ENCODE measurements at regions not wholly inside any gene's neighbourhood (a gene's known extent, or its start where the extent isn't known, plus 50 kb on each side); places are given as distances from the start of the nearest gene placed in this dataset.

DNA sequence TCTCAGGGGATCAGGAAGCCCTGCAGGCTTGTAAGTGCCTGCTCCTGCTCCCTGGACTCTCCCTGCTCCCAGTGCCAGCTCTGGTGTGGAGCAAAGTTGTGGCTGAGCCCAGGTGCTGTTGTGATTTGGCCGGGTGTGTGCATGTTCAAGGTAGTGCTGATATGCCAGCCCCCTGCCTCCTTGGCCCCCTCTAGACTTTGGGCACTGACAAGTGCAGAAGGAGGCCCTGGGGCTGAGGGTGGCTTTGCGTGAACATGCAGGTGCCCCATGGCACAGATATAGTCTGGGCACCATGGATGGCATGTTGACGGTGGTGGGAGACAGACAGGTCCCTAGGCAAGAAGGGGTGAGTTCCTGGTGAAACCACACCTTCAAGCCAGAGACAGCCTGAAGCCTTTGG lies 441.6 kb upstream of the CDH8 start:
- Histone ChIP-seq H2BK12ac (ENCODE audit: low read length) (no peak overlapping the region), H3K36me3 (replicated peaks in 1 of 2; ENCODE audit: control insufficient read depth in 2 of 2, insufficient read depth in 2 of 2, low read length in 2 of 2) (no peaks in the 10 kb centered on the region), H2BK120ac (ENCODE audit: low read depth, low read length) (no peak overlapping the region), H3K18ac (ENCODE audit: low read length) (no peak overlapping the region), H3K27me3 (ENCODE audit: control insufficient read depth in 3 of 3, insufficient read depth in 3 of 3, low read depth in 1 of 3, low read length in 3 of 3) (no peaks in the 10 kb centered on the region), H3K9me3 (replicated peaks in 1 of 2; ENCODE audit: control insufficient read depth in 2 of 2, insufficient read depth in 1 of 2, low read depth in 1 of 2, low read length in 2 of 2) (peaks cover 0 to 12% of the 10 kb centered on the region in 2 donors), H2BK15ac (ENCODE audit: low read length) (no peak overlapping the region), H3K79me1 (ENCODE audit: low read depth, low read length) (no peaks in the 10 kb centered on the region), H2AFZ (ENCODE audit: low read length) (no peak overlapping the region), H2AK5ac (ENCODE audit: low read depth, low read length) (no peak overlapping the region), H3K4me3 (ENCODE audit: low read length in 2 of 2) (no peak overlapping the region), H3K4me2 (ENCODE audit: insufficient read depth, low read length, poor library complexity, severe bottlenecking) (no peak overlapping the region), H3K23ac (ENCODE audit: low read depth, low read length, poor library complexity) (no peak overlapping the region), H4K91ac (ENCODE audit: low read depth, low read length, poor library complexity) (no peak overlapping the region), H2BK5ac (ENCODE audit: low read length) (peak overlapping the region; percentile 77), H3K27ac (replicated peaks; ENCODE audit: low read length) (no peak overlapping the region), H3K4ac (ENCODE audit: low read length) (no peak overlapping the region), H4K8ac (ENCODE audit: low read depth, low read length) (no peak overlapping the region), H3K9ac (ENCODE audit: low read depth, low read length, poor library complexity) (no peak overlapping the region), H3K4me1 (ENCODE audit: control insufficient read depth in 2 of 2, insufficient read depth in 1 of 2, low read depth in 1 of 2, low read length in 2 of 2) (no peaks in the 10 kb centered on the region), H3K14ac (ENCODE audit: low read length) (peak overlapping the region; percentile 95)
- no CpG with 5 or more reads among the region's 3 CpGs for WGBS, 2 donors (ENCODE audit: extremely low coverage in 2 of 2, insufficient read length in 2 of 2, insufficient replicate concordance in 1 of 2)
- DNase-seq (ENCODE audit: low spot score): no peak

DNA sequence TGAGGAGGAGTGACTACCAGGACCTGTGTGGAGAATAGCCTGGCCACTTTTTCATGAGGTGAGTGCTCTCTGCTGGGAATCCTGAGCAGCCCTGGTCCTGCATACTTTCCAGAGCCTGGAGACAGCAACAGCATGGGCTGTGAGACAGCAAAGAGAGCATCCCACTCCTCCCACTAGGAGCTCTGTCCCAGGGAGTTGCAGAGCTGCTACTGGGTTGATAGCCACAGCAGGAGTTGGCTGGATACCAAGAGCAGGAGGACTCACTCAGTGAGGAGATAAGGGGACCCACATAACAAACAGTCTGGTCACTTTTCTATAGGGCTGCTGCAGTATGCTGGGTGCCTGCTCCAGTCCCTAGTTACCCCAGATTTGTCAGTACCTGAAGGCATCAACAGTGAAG lies 439.3 kb upstream of the CDH8 start:
- Histone ChIP-seq H2BK120ac (ENCODE audit: low read depth, low read length) (no peak overlapping the region), H3K14ac (ENCODE audit: low read length) (no peak overlapping the region), H3K9me3 (replicated peaks in 1 of 2; ENCODE audit: control insufficient read depth in 2 of 2, insufficient read depth in 1 of 2, low read depth in 1 of 2, low read length in 2 of 2) (peaks cover 0 to 14% of the 10 kb centered on the region in 2 donors), H3K9ac (ENCODE audit: low read depth, low read length, poor library complexity) (no peak overlapping the region), H2BK12ac (ENCODE audit: low read length) (no peak overlapping the region), H3K79me1 (ENCODE audit: low read depth, low read length) (no peaks in the 10 kb centered on the region), H2BK5ac (ENCODE audit: low read length) (no peak overlapping the region), H3K27me3 (ENCODE audit: control insufficient read depth in 3 of 3, insufficient read depth in 3 of 3, low read depth in 1 of 3, low read length in 3 of 3) (no peaks in the 10 kb centered on the region), H2AK5ac (ENCODE audit: low read depth, low read length) (no peak overlapping the region), H3K4me1 (ENCODE audit: control insufficient read depth in 2 of 2, insufficient read depth in 1 of 2, low read depth in 1 of 2, low read length in 2 of 2) (no peaks in the 10 kb centered on the region), H3K27ac (replicated peaks; ENCODE audit: low read length) (no peak overlapping the region), H3K18ac (ENCODE audit: low read length) (no peak overlapping the region), H3K36me3 (replicated peaks in 1 of 2; ENCODE audit: control insufficient read depth in 2 of 2, insufficient read depth in 2 of 2, low read length in 2 of 2) (no peaks in the 10 kb centered on the region), H2AFZ (ENCODE audit: low read length) (peak overlapping the region; percentile 78), H3K23ac (ENCODE audit: low read depth, low read length, poor library complexity) (no peak overlapping the region), H4K8ac (ENCODE audit: low read depth, low read length) (no peak overlapping the region), H3K4me2 (ENCODE audit: insufficient read depth, low read length, poor library complexity, severe bottlenecking) (no peak overlapping the region), H3K4ac (ENCODE audit: low read length) (no peak overlapping the region), H3K4me3 (ENCODE audit: low read length in 2 of 2) (no peak overlapping the region), H2BK15ac (ENCODE audit: low read length) (no peak overlapping the region), H4K91ac (ENCODE audit: low read depth, low read length, poor library complexity) (no peak overlapping the region)
- DNase-seq (ENCODE audit: low spot score): no peak

DNA sequence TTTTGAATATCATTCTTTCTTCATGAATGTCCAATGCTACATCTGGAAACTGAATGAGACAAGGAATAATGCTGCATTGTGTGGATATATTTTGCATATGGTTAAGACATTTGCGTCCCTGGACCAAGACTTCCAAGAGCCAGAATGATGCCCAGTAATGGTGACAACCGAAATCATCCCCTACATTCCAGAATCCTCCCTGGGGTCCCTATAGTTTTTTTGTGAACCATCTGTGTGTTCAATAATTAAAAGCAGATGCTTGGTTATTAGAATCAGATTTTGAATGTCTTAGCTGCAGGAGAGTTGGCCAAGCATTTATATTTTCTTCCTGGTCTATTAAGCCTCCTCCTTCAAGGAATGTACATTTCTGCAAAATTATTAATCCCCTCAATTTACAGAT lies 426.7 kb upstream of the CDH8 start:
- Histone ChIP-seq H2BK5ac (ENCODE audit: low read length) (no peak overlapping the region), H3K18ac (ENCODE audit: low read length) (no peak overlapping the region), H3K4me3 (ENCODE audit: low read length in 2 of 2) (no peak overlapping the region), H3K27ac (replicated peaks; ENCODE audit: low read length) (no peak overlapping the region), H3K4me1 (ENCODE audit: control insufficient read depth in 2 of 2, insufficient read depth in 1 of 2, low read depth in 1 of 2, low read length in 2 of 2) (no peaks in the 10 kb centered on the region), H2AK5ac (ENCODE audit: low read depth, low read length) (no peak overlapping the region), H2BK15ac (ENCODE audit: low read length) (no peak overlapping the region), H2BK120ac (ENCODE audit: low read depth, low read length) (no peak overlapping the region), H2AFZ (ENCODE audit: low read length) (no peak overlapping the region), H3K14ac (ENCODE audit: low read length) (no peak overlapping the region), H3K36me3 (replicated peaks in 1 of 2; ENCODE audit: control insufficient read depth in 2 of 2, insufficient read depth in 2 of 2, low read length in 2 of 2) (no peaks in the 10 kb centered on the region), H3K9ac (ENCODE audit: low read depth, low read length, poor library complexity) (no peak overlapping the region), H3K9me3 (replicated peaks in 1 of 2; ENCODE audit: control insufficient read depth in 2 of 2, insufficient read depth in 1 of 2, low read depth in 1 of 2, low read length in 2 of 2) (peaks cover 0 to 2% of the 10 kb centered on the region in 2 donors), H3K23ac (ENCODE audit: low read depth, low read length, poor library complexity) (no peak overlapping the region), H3K27me3 (ENCODE audit: control insufficient read depth in 3 of 3, insufficient read depth in 3 of 3, low read depth in 1 of 3, low read length in 3 of 3) (no peaks in the 10 kb centered on the region), H3K4me2 (ENCODE audit: insufficient read depth, low read length, poor library complexity, severe bottlenecking) (no peak overlapping the region), H4K8ac (ENCODE audit: low read depth, low read length) (no peak overlapping the region), H4K91ac (ENCODE audit: low read depth, low read length, poor library complexity) (no peak overlapping the region), H3K4ac (ENCODE audit: low read length) (no peak overlapping the region), H3K79me1 (ENCODE audit: low read depth, low read length) (no peaks in the 10 kb centered on the region), H2BK12ac (ENCODE audit: low read length) (no peak overlapping the region)
- WGBS, 2 donors (ENCODE audit: extremely low coverage in 2 of 2, insufficient read length in 2 of 2, insufficient replicate concordance in 1 of 2): no CpG with 5 or more reads among the region's 2 CpGs
- no peak for DNase-seq (ENCODE audit: low spot score)

DNA sequence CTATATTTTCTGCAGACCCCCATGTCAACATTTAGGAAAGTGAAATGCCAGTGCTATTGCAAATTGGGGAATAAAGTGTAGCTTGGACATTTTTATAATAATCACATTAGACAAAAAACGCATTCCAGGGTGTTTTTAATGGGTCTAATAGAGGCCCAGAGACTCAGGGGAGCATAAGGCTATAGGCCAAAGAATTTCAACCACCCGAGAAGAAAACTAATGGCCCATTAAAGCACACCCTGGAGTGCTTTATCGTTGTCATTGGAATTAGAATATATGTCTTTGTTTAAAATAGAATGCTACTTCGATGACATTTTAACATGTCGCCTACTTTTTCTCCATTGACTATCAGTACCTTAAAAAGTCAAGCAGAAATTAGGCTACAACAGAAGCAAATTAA lies 414.1 kb upstream of the CDH8 start:
- no peak overlapping the region for H4K8ac ChIP-seq (ENCODE audit: low read depth, low read length)
- no CpG with 5 or more reads among the region's 5 CpGs for WGBS, 2 donors (ENCODE audit: extremely low coverage in 2 of 2, insufficient read length in 2 of 2, insufficient replicate concordance in 1 of 2)

More for the DNA sequence above, 414.1 kb upstream of the CDH8 start:
- no peaks in the 10 kb centered on the region for H3K36me3 ChIP-seq (replicated peaks in 1 of 2; ENCODE audit: control insufficient read depth in 2 of 2, insufficient read depth in 2 of 2, low read length in 2 of 2)
- H2BK12ac ChIP-seq (ENCODE audit: low read length): no peak overlapping the region
- no peak overlapping the region for H2BK5ac ChIP-seq (ENCODE audit: low read length)
- H4K91ac ChIP-seq (ENCODE audit: low read depth, low read length, poor library complexity): no peak overlapping the region
- H3K18ac ChIP-seq (ENCODE audit: low read length): no peak overlapping the region
- H2BK120ac ChIP-seq (ENCODE audit: low read depth, low read length): no peak overlapping the region
- no peak overlapping the region for H3K4me3 ChIP-seq (ENCODE audit: low read length in 2 of 2)
- no peak overlapping the region for H3K27ac ChIP-seq (replicated peaks; ENCODE audit: low read length)
- H2AFZ ChIP-seq (ENCODE audit: low read length): no peak overlapping the region
- H3K23ac ChIP-seq (ENCODE audit: low read depth, low read length, poor library complexity): no peak overlapping the region
- no peaks in the 10 kb centered on the region for H3K4me1 ChIP-seq (ENCODE audit: control insufficient read depth in 2 of 2, insufficient read depth in 1 of 2, low read depth in 1 of 2, low read length in 2 of 2)
- no peak overlapping the region for H2AK5ac ChIP-seq (ENCODE audit: low read depth, low read length)
- H3K14ac ChIP-seq (ENCODE audit: low read length): no peak overlapping the region
- no peak overlapping the region for H3K4ac ChIP-seq (ENCODE audit: low read length)
- DNase-seq (ENCODE audit: low spot score): no peak
- H2BK15ac ChIP-seq (ENCODE audit: low read length): no peak overlapping the region
- H3K79me1 ChIP-seq (ENCODE audit: low read depth, low read length): no peaks in the 10 kb centered on the region
- H3K27me3 ChIP-seq (ENCODE audit: control insufficient read depth in 3 of 3, insufficient read depth in 3 of 3, low read depth in 1 of 3, low read length in 3 of 3): no peaks in the 10 kb centered on the region
- no peaks in the 10 kb centered on the region for H3K9me3 ChIP-seq (replicated peaks in 1 of 2; ENCODE audit: control insufficient read depth in 2 of 2, insufficient read depth in 1 of 2, low read depth in 1 of 2, low read length in 2 of 2)
- no peak overlapping the region for H3K4me2 ChIP-seq (ENCODE audit: insufficient read depth, low read length, poor library complexity, severe bottlenecking)
- H3K9ac ChIP-seq (ENCODE audit: low read depth, low read length, poor library complexity): no peak overlapping the region
